K562 (cell line): ENCODE measurements at regions not wholly inside any gene's neighbourhood (a gene's known extent, or its start where the extent isn't known, plus 50 kb on each side); places are given as distances from the start of the nearest gene placed in this dataset.

Experiments
- GTF2A2 ChIP-seq: IDR thresholded peaks from 2 replicates; pipeline ENCODE4 v1.6.1; 2016; ENCODE audit warnings: mild to moderate bottlenecking, missing genetic modification characterization, missing compliant biosample characterization
- MED1 ChIP-seq: sonication (generic); formaldehyde crosslinking; IDR thresholded peaks from 2 replicates; pipeline ENCODE4 v1.8.1; 2023; ENCODE audit warnings: missing genetic modification reagents, borderline replicate concordance
- MTA2 ChIP-seq: fragments of 450-650 bp; IDR thresholded peaks from 2 replicates; pipeline ENCODE4 v1.6.1; 2016; ENCODE audit warnings: low read depth
- PCBP1 ChIP-seq: fragments of 200-400 bp; formaldehyde crosslinking; IDR thresholded peaks from 2 replicates; pipeline ENCODE4 v1.6.1; 2018; ENCODE audit warnings: mild to moderate bottlenecking, low read depth, low read length; ENCODE audit not compliant: poor library complexity, severe bottlenecking
- POU5F1 ChIP-seq: fragments of 150-350 bp; IDR thresholded peaks from 2 replicates; pipeline ENCODE4 v1.6.1; 2014; ENCODE audit warnings: borderline replicate concordance, low read length, low read depth, mild to moderate bottlenecking; ENCODE audit not compliant: partially characterized antibody
- TF ChIP-seq, protein P1 (sequence below), 2 experiments: fragments of 250-450 bp in 1 of 2; fragments of 450-650 bp in 1 of 2; sonication (Bioruptor Pico) in 1 of 2; IDR thresholded peaks; 2 replicates each; pipeline versions ENCODE4 v1.6.1 to v1.8.0; 2016 to 2021; ENCODE audit warnings: mild to moderate bottlenecking in 2 of 2, moderate library complexity in 2 of 2, missing compliant biosample characterization in 1 of 2, missing genetic modification characterization in 1 of 2
- TF ChIP-seq, protein P2 (sequence below): fragments of 250-450 bp; sonication (Bioruptor Pico); IDR thresholded peaks from 2 replicates; pipeline ENCODE4 v1.4.0; 2020; ENCODE audit warnings: mild to moderate bottlenecking, moderate library complexity, borderline replicate concordance

DNA sequence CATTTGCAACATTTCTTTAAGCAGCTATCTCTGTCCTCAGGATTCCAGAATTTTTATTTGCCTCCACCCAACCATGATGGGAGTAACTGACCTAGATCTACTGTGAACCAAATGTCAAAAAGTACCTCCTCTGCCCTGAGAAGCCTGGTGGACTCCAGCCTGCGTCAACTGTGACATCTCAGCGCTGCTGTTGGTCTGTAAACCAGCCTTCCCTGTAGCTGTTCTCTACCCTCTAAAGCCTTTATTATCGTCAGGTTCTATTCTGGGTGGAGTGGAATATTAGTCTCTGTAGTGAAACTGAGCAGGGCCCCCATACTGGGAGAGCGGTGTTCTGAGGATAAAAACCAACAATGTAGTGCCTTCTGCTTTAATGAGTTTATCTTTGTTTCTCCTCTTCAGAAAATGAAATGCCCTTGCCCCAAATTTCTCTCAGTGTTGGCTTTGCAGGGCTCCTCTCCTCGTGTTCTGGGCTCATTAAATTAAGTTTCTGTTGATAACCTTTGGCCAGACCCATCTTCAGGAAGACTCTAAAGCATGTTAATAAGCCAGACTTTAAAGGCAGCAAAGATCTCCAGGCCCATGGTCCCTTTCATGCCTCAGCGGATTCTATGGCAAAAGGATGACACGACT lies 223.1 kb upstream of the PLXNA2 start (continued):
- TF ChIP-seq, protein P1, sequence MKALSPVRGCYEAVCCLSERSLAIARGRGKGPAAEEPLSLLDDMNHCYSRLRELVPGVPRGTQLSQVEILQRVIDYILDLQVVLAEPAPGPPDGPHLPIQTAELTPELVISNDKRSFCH (CRISPR knock-in tag; IDR thresholded peaks at IDR 0.05), result no peak
- TF ChIP-seq, protein P1 (tag; IDR thresholded peaks at IDR 0.05), result no peak
- TF ChIP-seq GTF2A2 (tag), result no peak
- TF ChIP-seq MTA2, result no peak
- no peak for TF ChIP-seq PCBP1
- TF ChIP-seq MED1 (CRISPR knock-in tag), result no peak
- no peak for TF ChIP-seq POU5F1
- TF ChIP-seq, protein P2, sequence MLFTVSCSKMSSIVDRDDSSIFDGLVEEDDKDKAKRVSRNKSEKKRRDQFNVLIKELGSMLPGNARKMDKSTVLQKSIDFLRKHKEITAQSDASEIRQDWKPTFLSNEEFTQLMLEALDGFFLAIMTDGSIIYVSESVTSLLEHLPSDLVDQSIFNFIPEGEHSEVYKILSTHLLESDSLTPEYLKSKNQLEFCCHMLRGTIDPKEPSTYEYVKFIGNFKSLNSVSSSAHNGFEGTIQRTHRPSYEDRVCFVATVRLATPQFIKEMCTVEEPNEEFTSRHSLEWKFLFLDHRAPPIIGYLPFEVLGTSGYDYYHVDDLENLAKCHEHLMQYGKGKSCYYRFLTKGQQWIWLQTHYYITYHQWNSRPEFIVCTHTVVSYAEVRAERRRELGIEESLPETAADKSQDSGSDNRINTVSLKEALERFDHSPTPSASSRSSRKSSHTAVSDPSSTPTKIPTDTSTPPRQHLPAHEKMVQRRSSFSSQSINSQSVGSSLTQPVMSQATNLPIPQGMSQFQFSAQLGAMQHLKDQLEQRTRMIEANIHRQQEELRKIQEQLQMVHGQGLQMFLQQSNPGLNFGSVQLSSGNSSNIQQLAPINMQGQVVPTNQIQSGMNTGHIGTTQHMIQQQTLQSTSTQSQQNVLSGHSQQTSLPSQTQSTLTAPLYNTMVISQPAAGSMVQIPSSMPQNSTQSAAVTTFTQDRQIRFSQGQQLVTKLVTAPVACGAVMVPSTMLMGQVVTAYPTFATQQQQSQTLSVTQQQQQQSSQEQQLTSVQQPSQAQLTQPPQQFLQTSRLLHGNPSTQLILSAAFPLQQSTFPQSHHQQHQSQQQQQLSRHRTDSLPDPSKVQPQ, result no peak
